ENCODE measurements at regions not wholly inside any gene's neighbourhood (a gene's known extent, or its start where the extent isn't known, plus 50 kb on each side); places are given as distances from the start of the nearest gene placed in this dataset.

GRCh38 chr9:75462866-75463265, 374.6 kb downstream of the OSTF1 start:
- TF ChIP-seq, protein P1, sequence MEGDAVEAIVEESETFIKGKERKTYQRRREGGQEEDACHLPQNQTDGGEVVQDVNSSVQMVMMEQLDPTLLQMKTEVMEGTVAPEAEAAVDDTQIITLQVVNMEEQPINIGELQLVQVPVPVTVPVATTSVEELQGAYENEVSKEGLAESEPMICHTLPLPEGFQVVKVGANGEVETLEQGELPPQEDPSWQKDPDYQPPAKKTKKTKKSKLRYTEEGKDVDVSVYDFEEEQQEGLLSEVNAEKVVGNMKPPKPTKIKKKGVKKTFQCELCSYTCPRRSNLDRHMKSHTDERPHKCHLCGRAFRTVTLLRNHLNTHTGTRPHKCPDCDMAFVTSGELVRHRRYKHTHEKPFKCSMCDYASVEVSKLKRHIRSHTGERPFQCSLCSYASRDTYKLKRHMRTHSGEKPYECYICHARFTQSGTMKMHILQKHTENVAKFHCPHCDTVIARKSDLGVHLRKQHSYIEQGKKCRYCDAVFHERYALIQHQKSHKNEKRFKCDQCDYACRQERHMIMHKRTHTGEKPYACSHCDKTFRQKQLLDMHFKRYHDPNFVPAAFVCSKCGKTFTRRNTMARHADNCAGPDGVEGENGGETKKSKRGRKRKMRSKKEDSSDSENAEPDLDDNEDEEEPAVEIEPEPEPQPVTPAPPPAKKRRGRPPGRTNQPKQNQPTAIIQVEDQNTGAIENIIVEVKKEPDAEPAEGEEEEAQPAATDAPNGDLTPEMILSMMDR (IDR thresholded peaks at IDR 0.05), result no peak
- no peak for TF ChIP-seq ZFX (IDR thresholded peaks at IDR 0.05; ENCODE audit: borderline replicate concordance)
